Caco-2 (cell line): ENCODE measurements at regions not wholly inside any gene's neighbourhood (a gene's known extent, or its start where the extent isn't known, plus 50 kb on each side); places are given as distances from the start of the nearest gene placed in this dataset.

Experiments used
- BruUV-seq: library from RNA; stranded (reverse); fragments of 400-500 nt; replicated peaks from 2 replicates; lab custom pipeline; 2021; lab: Mats Ljungman, UMichigan
- CTCF ChIA-PET: fragments of 300-600 bp; sonication (Branson Sonifier 250); formaldehyde crosslinking; loops from one replicate; lab custom pipeline; 2022; ENCODE audit warnings: antibody characterized with exemption; lab: Charles Lee
- POLR2A ChIA-PET: fragments of 300-600 bp; sonication (Branson Sonifier 250); formaldehyde crosslinking; loops from one replicate; lab custom pipeline; 2022; ENCODE audit warnings: antibody characterized with exemption; lab: Charles Lee
- DNase-seq, 2 experiments: peaks; one replicate each; pipeline versions ENCODE4 v3.0.0 to v3.0.0-alpha.2; 2020 to 2022
- H3K27me3 ChIP-seq: replicated peaks from 2 replicates; pipeline ENCODE4 v1.6.0; 2011; ENCODE audit warnings: low read length; ENCODE audit not compliant: control insufficient read depth, insufficient read depth
- H3K36me3 ChIP-seq: 2 replicates; pipeline ENCODE4 v1.5.1; 2011; ENCODE audit warnings: low read length; ENCODE audit not compliant: control insufficient read depth, insufficient read depth
- H3K4me1 ChIP-seq: fragments of 250-450 bp; sonication (Bioruptor Pico); 2 replicates; pipeline ENCODE4 v1.5.1; 2020; ENCODE audit warnings: mild to moderate bottlenecking
- H3K4me3 ChIP-seq: 2 replicates; pipeline ENCODE4 v1.5.1; 2011; ENCODE audit warnings: low read depth, mild to moderate bottlenecking, control low read depth, low read length
- H3K9me3 ChIP-seq: fragments of 250-450 bp; sonication (Bioruptor Pico); 2 replicates; pipeline ENCODE4 v1.5.1; 2020; ENCODE audit warnings: mild to moderate bottlenecking, moderate library complexity
- H3K27ac Mint-ChIP-seq: one replicate; pipeline ENCODE4 v1.8.0; 2022; ENCODE audit warnings: mixed read lengths; ENCODE audit not compliant: unreplicated experiment
- H3K27me3 Mint-ChIP-seq: one replicate; pipeline ENCODE4 v1.8.0; 2022; ENCODE audit warnings: mixed read lengths; ENCODE audit not compliant: insufficient read depth, unreplicated experiment
- H3K36me3 Mint-ChIP-seq: one replicate; pipeline ENCODE4 v1.8.0; 2022; ENCODE audit warnings: mild to moderate bottlenecking, mixed read lengths; ENCODE audit not compliant: insufficient read depth, unreplicated experiment
- H3K4me1 Mint-ChIP-seq: one replicate; pipeline ENCODE4 v1.8.0; 2022; ENCODE audit warnings: low read depth, mixed read lengths; ENCODE audit not compliant: unreplicated experiment
- H3K4me3 Mint-ChIP-seq: one replicate; pipeline ENCODE4 v1.8.0; 2022; ENCODE audit warnings: mild to moderate bottlenecking, moderate library complexity, mixed read lengths; ENCODE audit not compliant: unreplicated experiment
- H3K9me3 Mint-ChIP-seq: one replicate; pipeline ENCODE4 v1.8.0; 2022; ENCODE audit warnings: mixed read lengths; ENCODE audit not compliant: unreplicated experiment
- intact Hi-C: fragments of 100-400 bp; cut with micrococcal nuclease; formaldehyde crosslinking; loops from one replicate; pipeline ENCODE4 v1.10.0; 2022; ENCODE audit not compliant: unreplicated experiment
- TF ChIP-seq, protein P1 (sequence below), 2 experiments: fragments of 200-600 bp in 1 of 2; IDR thresholded peaks; 1 replicate in 1 of 2; 2 replicates in 1 of 2; pipeline versions ENCODE4 v1.5.1 to v1.8.0; 2011 to 2022; ENCODE audit warnings: antibody characterized with exemption in 1 of 2, control low read depth in 1 of 2, inconsistent platforms in 1 of 2, low read depth in 1 of 2, low read length in 1 of 2, mild to moderate bottlenecking in 1 of 2, moderate library complexity in 1 of 2; ENCODE audit not compliant: insufficient read depth in 1 of 2, severe bottlenecking in 1 of 2, unreplicated experiment in 1 of 2

GRCh38 chr10:61217851-61218565, 235.2 kb downstream of the TMEM26 start:
- Histone ChIP-seq H3K4me3 (no peak overlapping the region), H3K4me1 (no peaks in the 10 kb centered on the region), H3K9me3 (no peaks in the 10 kb centered on the region), H3K36me3 (no peaks in the 10 kb centered on the region), H3K27me3 (no peaks in the 10 kb centered on the region)
- H3K4me3 Mint-ChIP-seq, result no peak overlapping the region
- ChIA-PET POLR2A (no interaction called here), CTCF (no interaction called here)
- peaks cover 4% of the 10 kb centered on the region for H3K27me3 Mint-ChIP-seq
- no peak overlapping the region for H3K27ac Mint-ChIP-seq
- intact Hi-C loops, result no loop called here
- no peaks in the 10 kb centered on the region for H3K9me3 Mint-ChIP-seq
- DNase-seq, result no peak
- H3K36me3 Mint-ChIP-seq, result no peaks in the 10 kb centered on the region
- H3K4me1 Mint-ChIP-seq, result no peaks in the 10 kb centered on the region
- BruUV-seq, result no TSS peak
- TF ChIP-seq, protein P1, sequence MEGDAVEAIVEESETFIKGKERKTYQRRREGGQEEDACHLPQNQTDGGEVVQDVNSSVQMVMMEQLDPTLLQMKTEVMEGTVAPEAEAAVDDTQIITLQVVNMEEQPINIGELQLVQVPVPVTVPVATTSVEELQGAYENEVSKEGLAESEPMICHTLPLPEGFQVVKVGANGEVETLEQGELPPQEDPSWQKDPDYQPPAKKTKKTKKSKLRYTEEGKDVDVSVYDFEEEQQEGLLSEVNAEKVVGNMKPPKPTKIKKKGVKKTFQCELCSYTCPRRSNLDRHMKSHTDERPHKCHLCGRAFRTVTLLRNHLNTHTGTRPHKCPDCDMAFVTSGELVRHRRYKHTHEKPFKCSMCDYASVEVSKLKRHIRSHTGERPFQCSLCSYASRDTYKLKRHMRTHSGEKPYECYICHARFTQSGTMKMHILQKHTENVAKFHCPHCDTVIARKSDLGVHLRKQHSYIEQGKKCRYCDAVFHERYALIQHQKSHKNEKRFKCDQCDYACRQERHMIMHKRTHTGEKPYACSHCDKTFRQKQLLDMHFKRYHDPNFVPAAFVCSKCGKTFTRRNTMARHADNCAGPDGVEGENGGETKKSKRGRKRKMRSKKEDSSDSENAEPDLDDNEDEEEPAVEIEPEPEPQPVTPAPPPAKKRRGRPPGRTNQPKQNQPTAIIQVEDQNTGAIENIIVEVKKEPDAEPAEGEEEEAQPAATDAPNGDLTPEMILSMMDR (IDR thresholded peaks at IDR 0.05; ENCODE audit: insufficient read depth in 1 of 2, low read depth in 1 of 2, low read length in 1 of 2, severe bottlenecking in 1 of 2, unreplicated experiment in 1 of 2), result no peak

- Mint-ChIP-seq H3K36me3 (no peaks in the 10 kb centered on the region), H3K27me3 (no peaks in the 10 kb centered on the region), H3K9me3 (no peaks in the 10 kb centered on the region), H3K27ac (no peak overlapping the region), H3K4me1 (no peaks in the 10 kb centered on the region), H3K4me3 (no peak overlapping the region)
- ChIA-PET POLR2A (no interaction called here), CTCF (no interaction called here)
- TF ChIP-seq, protein P1 (IDR thresholded peaks at IDR 0.05; ENCODE audit: insufficient read depth in 1 of 2, low read depth in 1 of 2, low read length in 1 of 2, severe bottlenecking in 1 of 2, unreplicated experiment in 1 of 2), result no peak
- BruUV-seq, result no TSS peak
- H3K27me3 ChIP-seq, result no peaks in the 10 kb centered on the region
- no peaks in the 10 kb centered on the region for H3K4me1 ChIP-seq
- H3K9me3 ChIP-seq, result no peaks in the 10 kb centered on the region
- intact Hi-C loops, result no loop called here
- H3K36me3 ChIP-seq, result no peaks in the 10 kb centered on the region
- no peak for DNase-seq
- H3K4me3 ChIP-seq, result no peak overlapping the region
Measured at GRCh38 chr10:61215246-61215645, 237.9 kb downstream of the TMEM26 start.

DNA sequence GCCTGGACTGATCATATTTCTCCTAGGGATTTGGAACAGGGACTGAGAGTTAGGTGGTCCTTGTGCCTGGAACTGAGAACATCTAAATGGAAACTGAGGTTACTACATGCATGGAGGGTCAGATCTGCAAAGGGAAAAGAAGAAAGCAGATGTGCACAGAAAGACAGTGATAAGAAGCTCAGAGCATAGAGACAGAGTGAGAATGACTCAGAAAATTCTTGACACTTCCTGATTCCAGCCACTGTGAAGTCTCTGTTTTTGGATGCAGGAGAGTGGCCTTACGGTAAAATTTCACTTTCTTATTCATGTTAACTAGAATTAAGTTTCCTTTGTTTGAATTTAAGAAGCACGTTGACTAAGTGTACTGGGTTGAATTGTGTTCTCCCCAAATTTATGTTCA, 241.7 kb downstream of the TMEM26 start:
- Histone ChIP-seq H3K4me1 (no peaks in the 10 kb centered on the region), H3K4me3 (no peak overlapping the region), H3K9me3 (no peaks in the 10 kb centered on the region), H3K27me3 (no peaks in the 10 kb centered on the region), H3K36me3 (no peaks in the 10 kb centered on the region)
- no peak overlapping the region for H3K27ac Mint-ChIP-seq
- H3K36me3 Mint-ChIP-seq, result no peaks in the 10 kb centered on the region
- no peaks in the 10 kb centered on the region for H3K9me3 Mint-ChIP-seq
- intact Hi-C loops, result no loop called here
- no peak for DNase-seq
- peaks cover 2% of the 10 kb centered on the region for H3K27me3 Mint-ChIP-seq
- ChIA-PET CTCF (no interaction called here), POLR2A (no interaction called here)
- no peaks in the 10 kb centered on the region for H3K4me1 Mint-ChIP-seq
- no peak overlapping the region for H3K4me3 Mint-ChIP-seq
- BruUV-seq, result no TSS peak
- TF ChIP-seq, protein P1 (IDR thresholded peaks at IDR 0.05; ENCODE audit: insufficient read depth in 1 of 2, low read depth in 1 of 2, low read length in 1 of 2, severe bottlenecking in 1 of 2, unreplicated experiment in 1 of 2), result no peak
